Right renal pelvis (tissue), 4 donors: ENCODE measurements at regions not wholly inside any gene's neighbourhood (a gene's known extent, or its start where the extent isn't known, plus 50 kb on each side); places are given as distances from the start of the nearest gene placed in this dataset.
"Not testable (repeated sequence)": the region's sequence is repeated elsewhere in the genome, so short reads cannot be mapped to it uniquely, and the experiment has no call there.

Experiments
- DNase-seq, 4 donors: peaks; one replicate each; pipeline ENCODE4 v3.0.0-alpha.2; 2013; ENCODE audit warnings: low read depth in 4 of 4, low spot score in 3 of 4, missing footprints in 1 of 4

DNA sequence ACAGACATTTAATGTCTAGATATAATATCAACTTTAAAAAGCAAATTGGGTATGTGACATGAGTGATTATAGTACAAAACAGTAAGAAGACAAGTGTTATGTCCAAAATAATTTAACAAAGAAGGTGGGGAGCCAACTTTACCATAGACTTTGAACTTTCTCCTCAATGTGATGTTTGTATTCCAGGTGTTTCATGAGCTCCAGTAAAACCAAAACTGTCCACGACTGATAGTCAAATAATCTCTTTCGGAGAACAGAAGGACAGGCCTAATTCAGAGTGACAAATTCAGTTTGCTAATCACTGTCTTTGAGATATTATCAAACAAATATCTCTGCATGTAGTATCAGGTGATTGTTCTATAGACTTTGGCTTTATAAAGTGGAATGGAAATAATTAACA, 1112.6 kb downstream of the SLC6A15 start:
- no peak for DNase-seq

DNA sequence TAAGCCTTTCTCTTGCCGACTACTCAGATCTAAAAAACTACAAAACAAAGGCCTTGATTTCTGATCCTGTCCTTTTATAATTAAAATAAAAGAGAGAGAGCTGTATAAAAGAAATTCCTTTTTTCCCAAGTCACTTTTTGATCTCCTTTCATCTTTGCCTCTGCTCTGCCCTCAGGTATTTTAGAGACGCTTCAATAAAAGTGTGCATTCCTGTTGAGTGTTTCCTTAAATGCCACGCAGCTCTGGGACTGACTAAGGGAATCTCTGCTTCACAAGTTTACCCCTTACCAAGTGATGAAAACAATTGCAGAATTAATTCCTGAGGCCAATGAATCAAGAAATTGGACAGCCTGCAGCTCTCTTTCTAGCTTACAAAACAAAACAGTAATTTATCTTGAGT, 1109.8 kb downstream of the TMTC2 start:
- no peak for DNase-seq

GRCh38 chr12:83793616-83794015, 1106.9 kb downstream of the TMTC2 start:
- DNase-seq = no peak

DNA sequence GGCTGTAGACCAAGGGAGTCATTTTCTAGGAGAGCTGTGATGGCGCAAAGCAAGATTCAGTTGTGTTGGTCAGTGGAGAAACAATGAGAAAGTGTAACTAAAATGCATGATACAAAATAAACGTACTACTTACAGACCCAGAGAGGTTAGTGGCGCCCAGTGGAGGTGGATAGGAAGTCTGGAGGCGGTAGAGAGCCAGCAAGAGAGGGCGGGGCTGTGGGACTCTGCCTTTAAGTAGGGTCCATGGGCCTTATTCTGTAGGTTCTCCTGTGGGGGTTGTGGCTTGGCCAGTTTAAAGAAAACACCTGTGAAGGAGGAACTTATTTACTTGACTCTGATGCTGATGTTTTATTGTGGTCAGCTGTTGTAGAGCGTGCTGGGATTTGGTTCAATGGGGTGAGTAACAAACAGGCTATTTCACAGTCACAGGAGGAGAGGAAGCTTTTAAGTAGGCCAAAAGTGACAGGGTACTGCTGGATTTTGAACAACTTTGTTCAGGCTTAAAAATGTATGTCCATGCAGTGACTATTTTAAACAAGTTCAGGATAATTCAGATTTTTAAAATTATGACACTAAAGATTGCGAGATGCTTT, 1097.7 kb downstream of the TMTC2 start:
- DNase-seq = no peak

- no peak for DNase-seq
Measured at GRCh38 chr12:83779526-83779925, 1092.8 kb downstream of the TMTC2 start.

- DNase-seq = peak in 3 of 4 donors; percentile 8 to 38 (median 23)
Measured at GRCh38 chr12:83769151-83769550, 1082.4 kb downstream of the TMTC2 start.

DNA sequence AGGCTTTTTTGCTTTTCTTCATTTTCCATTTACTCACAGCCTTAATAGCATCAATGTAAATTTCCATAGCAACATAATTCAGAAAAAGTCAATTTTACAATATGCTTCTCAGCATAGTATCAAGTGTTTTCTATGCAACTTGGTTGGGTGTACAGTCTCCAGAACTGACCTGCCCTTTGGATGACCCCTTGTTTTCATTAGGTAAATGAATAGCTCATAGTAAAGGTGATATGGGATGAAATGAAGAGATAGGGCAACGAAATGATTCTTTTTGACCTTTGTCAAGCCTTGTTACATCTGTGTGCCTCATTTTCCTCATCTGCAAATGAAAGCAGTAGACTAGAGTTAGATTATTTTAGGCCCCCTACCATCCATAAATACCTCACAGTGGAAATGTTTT, 1081.0 kb downstream of the TMTC2 start:
- no peak for DNase-seq

DNA sequence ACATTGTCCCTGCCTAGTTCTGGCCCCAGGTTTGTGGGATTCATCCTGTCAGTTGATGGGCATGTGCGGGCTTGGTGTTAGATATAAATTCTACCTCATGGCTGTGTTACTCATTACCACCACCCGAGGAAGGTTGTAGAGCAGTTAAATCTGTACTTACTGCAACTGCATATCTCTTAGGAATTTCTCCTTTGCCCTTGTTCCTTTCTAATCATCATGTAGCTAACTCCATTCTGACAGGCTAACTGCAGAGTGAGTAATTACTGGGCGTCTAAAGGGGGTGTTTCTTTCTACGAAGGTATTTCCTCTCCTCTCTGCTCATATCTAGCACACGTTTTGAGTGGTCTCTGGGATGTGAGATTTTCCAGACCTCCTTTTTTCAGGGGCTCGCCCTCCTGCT, 1076.7 kb downstream of the TMTC2 start:
- DNase-seq = no peak

GRCh38 chr12:83759906-83760305, 1073.2 kb downstream of the TMTC2 start:
- DNase-seq = no peak

- no peak for DNase-seq
Measured at GRCh38 chr12:83758888-83759631, 1072.4 kb downstream of the TMTC2 start.

DNA sequence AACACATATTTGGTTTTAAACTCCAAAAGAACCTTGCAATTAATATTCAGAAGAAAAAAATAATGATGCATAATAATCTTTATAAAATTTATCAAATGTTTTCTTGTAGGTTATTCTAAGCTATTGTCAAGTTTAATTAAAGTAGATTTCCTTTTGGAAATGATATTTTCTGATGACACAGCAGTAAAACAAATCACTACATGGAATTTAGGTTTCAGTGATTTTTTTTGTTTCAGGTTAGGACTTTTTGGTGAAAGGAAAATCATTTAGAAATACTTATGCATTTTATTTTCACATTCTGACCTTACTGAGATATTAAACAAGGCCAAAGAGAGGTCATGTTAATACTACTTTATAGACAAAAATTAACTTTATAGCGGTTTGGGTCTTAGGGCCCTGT, 1067.2 kb downstream of the TMTC2 start:
- no peak for DNase-seq

- no peak for DNase-seq
Measured at GRCh38 chr12:83753205-83753604, 1066.5 kb downstream of the TMTC2 start.

DNA sequence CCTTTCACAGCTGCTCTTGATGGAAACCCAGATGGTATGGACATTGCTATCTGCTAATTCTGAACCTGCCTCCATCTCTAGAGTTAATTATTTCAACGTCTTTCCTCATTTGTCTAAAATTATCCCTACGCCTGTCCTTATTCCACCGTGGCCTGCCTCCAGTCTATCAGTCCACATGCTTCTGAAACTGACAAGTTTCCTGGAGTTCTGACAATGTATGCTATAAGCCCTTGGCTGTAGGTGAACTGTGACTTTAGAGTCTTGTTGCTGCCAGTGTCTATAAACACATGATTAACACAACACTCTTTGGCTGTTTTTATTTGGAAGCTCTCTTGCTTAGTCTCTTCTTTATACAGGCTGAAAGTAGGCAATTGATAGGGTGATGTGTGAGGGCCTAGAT, 1052.9 kb downstream of the TMTC2 start:
- DNase-seq = no peak

DNA sequence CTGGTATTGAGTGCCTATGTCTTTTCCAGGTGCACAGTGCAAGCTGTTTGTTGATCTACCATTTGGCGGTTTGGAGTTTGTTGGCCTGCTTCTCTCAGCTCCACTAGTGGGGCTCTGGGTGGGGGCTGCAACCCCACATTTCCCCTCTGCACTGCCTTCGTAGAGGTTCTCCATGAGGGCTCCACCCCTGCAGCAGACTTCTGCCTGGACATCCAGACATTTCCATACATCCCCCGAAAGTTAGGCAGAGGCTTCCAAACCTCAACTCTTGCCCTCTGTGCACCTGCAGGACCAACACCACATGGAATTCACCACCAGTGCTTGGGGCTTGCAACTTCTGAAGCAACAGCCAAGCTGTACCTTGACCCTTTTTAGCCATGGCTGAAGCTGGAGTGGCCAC, 1024.1 kb downstream of the TMTC2 start:
- DNase-seq = no peak

DNA sequence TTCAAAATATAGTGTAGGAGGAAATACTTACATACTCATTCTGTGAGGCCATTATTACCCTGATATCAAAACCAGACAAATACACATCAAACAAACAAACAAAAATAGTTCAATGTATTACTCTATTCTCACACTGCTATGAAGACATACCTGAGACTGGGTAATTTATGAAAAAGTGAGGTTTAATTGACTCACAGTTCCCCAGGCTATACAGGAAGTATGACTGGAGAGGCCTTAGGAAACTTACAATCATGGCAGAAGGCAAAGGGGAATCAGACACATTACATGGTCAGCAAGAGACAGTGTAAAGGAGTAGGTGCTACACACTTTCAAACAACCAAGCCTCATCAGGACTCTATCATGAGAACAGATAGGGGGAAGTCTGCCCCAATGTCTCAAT, 1023.2 kb downstream of the TMTC2 start:
- DNase-seq = no peak

- DNase-seq = no peak
Measured at GRCh38 chr12:83700838-83701237, 1014.1 kb downstream of the TMTC2 start.

DNA sequence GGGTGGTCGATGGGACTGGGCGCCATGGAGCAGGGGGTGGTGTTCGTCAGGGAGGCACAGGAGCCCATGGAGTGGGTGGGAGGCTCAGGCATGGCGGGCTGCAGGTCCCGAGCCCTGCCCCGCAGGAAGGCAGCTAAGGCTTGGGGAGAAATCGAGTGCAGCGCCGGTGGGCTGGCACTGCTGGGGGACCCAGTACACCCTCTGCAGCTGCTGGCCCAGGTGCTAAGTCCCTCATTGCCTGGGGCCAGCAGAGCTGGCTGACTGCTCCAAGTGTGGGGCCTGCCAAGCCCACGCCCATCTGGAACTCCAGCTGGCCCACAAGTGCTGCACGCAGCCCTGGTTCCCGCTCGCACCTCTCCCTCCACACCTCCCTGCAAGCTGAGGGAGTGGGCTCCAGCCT, 1009.6 kb downstream of the TMTC2 start:
- not testable (repeated sequence) for DNase-seq

GRCh38 chr12:83691730-83692129, 1005.0 kb downstream of the TMTC2 start:
- DNase-seq = no peak

- DNase-seq = no peak
Measured at GRCh38 chr12:83690465-83690864, 1003.8 kb downstream of the TMTC2 start.

- no peak for DNase-seq
Measured at GRCh38 chr12:83689333-83689732, 1002.6 kb downstream of the TMTC2 start.

DNA sequence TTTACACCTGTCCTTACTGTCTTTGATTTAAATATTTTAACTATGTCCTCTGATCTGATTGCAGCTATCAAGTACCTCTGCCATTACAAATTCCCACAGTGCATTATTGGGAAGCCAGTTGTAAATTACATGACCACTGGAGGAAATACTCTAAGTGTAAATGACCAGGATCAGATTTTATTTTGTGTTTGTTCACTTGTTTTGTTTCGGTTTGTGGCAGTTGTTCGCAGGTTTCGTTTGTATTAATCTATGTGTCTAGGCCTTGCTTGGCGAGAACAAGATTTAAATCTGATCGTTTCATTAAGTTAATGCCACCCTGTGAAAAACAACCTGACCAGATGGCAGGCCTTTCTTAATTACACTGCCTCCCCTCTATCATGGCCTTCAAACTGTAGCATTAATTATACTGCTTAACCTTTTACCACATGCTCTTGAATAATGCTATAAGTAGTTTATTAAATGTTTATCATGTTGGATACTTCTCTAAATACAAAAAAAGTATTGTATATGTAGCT, 990.1 kb downstream of the TMTC2 start:
- no peak for DNase-seq

DNA sequence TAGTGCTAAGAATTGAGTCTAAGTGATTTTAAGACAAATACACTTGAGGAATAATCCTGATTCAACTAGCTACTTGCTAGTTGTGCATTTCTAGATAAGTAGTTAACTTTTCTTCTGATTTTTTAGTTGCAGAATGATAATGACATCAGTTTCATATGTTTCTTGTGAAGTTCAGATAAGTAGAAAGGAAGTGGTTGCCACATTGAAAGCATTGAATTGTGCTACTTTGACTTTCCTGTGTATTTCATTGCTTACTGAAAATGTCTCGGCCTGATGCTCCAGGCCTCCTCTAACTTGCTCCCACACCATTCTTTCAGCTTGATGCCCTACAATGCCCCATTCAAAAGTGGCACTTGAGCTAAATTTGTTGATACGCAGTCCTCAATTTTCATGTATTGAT, 980.0 kb downstream of the TMTC2 start:
- no peak for DNase-seq
